ENCODE measurements at regions not wholly inside any gene's neighbourhood (a gene's known extent, or its start where the extent isn't known, plus 50 kb on each side); places are given as distances from the start of the nearest gene placed in this dataset.

DNA sequence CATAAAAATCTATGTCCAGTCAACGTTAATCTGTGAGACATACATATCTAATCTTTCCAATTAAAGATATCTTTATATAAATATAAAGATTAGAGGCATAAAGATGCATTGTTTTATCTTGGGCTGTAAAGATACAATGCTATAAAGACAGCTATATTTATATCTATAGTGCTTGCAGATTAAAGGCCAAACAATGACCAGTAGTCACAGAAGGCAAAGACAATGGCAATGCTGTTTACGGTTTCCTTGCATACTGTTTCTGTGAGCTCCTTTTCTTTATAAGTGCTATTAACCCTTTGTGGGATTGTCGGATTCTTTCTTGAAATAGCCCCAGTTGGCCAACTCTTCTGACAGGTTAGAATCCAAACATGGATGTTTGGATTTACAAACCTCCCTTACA, 85.5 kb upstream of the SALL1 start:
- TF ChIP-seq, protein P1, sequence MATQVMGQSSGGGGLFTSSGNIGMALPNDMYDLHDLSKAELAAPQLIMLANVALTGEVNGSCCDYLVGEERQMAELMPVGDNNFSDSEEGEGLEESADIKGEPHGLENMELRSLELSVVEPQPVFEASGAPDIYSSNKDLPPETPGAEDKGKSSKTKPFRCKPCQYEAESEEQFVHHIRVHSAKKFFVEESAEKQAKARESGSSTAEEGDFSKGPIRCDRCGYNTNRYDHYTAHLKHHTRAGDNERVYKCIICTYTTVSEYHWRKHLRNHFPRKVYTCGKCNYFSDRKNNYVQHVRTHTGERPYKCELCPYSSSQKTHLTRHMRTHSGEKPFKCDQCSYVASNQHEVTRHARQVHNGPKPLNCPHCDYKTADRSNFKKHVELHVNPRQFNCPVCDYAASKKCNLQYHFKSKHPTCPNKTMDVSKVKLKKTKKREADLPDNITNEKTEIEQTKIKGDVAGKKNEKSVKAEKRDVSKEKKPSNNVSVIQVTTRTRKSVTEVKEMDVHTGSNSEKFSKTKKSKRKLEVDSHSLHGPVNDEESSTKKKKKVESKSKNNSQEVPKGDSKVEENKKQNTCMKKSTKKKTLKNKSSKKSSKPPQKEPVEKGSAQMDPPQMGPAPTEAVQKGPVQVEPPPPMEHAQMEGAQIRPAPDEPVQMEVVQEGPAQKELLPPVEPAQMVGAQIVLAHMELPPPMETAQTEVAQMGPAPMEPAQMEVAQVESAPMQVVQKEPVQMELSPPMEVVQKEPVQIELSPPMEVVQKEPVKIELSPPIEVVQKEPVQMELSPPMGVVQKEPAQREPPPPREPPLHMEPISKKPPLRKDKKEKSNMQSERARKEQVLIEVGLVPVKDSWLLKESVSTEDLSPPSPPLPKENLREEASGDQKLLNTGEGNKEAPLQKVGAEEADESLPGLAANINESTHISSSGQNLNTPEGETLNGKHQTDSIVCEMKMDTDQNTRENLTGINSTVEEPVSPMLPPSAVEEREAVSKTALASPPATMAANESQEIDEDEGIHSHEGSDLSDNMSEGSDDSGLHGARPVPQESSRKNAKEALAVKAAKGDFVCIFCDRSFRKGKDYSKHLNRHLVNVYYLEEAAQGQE (IDR thresholded peaks at IDR 0.05; ENCODE audit: low read depth): no peak
- TF ChIP-seq, protein P2, sequence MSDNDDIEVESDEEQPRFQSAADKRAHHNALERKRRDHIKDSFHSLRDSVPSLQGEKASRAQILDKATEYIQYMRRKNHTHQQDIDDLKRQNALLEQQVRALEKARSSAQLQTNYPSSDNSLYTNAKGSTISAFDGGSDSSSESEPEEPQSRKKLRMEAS (IDR thresholded peaks at IDR 0.05): no peak

DNA sequence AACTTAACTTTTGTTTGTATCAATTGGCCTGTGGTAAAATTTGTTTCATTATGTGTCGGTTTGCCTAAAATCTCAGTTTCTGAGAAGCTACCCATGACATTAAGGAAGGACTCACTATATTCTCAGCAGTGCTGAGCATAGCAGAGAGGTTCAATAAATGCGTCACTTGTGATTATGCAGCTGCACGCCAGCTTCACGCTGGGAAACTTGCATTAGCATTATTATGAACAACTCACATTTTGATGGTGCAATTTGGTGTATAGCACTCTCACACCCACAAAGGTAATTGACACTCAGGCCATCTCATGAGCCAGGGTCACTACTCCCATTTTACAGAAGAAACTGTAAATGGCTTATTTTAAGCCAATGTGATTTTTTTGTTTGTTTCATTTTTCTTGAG, 80.6 kb upstream of the SALL1 start:
- no peak for TF ChIP-seq RAD21 (IDR thresholded peaks at IDR 0.05; ENCODE audit: low read depth)
- TF ChIP-seq CEBPB (IDR thresholded peaks at IDR 0.05): no peak
- TF ChIP-seq TEAD4 (IDR thresholded peaks at IDR 0.05): no peak
- TF ChIP-seq, protein P2 (IDR thresholded peaks at IDR 0.05): no peak
- no peak for TF ChIP-seq EGR1 (IDR thresholded peaks at IDR 0.05)
- TF ChIP-seq NFIC (IDR thresholded peaks at IDR 0.05): no peak
- no peak for TF ChIP-seq FOXM1 (IDR thresholded peaks at IDR 0.05; ENCODE audit: borderline replicate concordance, low read depth)
- TF ChIP-seq YY1 (IDR thresholded peaks at IDR 0.05; ENCODE audit: low read depth): no peak
- TF ChIP-seq CREB1 (IDR thresholded peaks at IDR 0.05; ENCODE audit: low read depth): no peak
- no peak for TF ChIP-seq ZBTB7A (IDR thresholded peaks at IDR 0.05; ENCODE audit: low read depth)
- no peak for TF ChIP-seq TAF1 (IDR thresholded peaks at IDR 0.05; ENCODE audit: low read depth)
- TF ChIP-seq EP300 (IDR thresholded peaks at IDR 0.05; ENCODE audit: borderline replicate concordance): no peak
- TF ChIP-seq, protein P1 (IDR thresholded peaks at IDR 0.05; ENCODE audit: low read depth): no peak
- no peak for TF ChIP-seq TCF12 (IDR thresholded peaks at IDR 0.05; ENCODE audit: low read depth)
- TF ChIP-seq, protein P3, sequence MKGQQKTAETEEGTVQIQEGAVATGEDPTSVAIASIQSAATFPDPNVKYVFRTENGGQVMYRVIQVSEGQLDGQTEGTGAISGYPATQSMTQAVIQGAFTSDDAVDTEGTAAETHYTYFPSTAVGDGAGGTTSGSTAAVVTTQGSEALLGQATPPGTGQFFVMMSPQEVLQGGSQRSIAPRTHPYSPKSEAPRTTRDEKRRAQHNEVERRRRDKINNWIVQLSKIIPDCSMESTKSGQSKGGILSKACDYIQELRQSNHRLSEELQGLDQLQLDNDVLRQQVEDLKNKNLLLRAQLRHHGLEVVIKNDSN (IDR thresholded peaks at IDR 0.05): no peak

GRCh38 chr16:51228097-51228659, 77.1 kb upstream of the SALL1 start:
- TF ChIP-seq TAF1 (IDR thresholded peaks at IDR 0.05; ENCODE audit: low read depth): no peak
- TF ChIP-seq TCF12 (IDR thresholded peaks at IDR 0.05; ENCODE audit: low read depth): no peak
- no peak for TF ChIP-seq ZBTB7A (IDR thresholded peaks at IDR 0.05; ENCODE audit: low read depth)
- TF ChIP-seq YY1 (IDR thresholded peaks at IDR 0.05; ENCODE audit: low read depth): no peak
- no peak for TF ChIP-seq CREB1 (IDR thresholded peaks at IDR 0.05; ENCODE audit: low read depth)
- no peak for TF ChIP-seq EP300 (IDR thresholded peaks at IDR 0.05; ENCODE audit: borderline replicate concordance)
- no peak for TF ChIP-seq FOXM1 (IDR thresholded peaks at IDR 0.05; ENCODE audit: borderline replicate concordance, low read depth)
- TF ChIP-seq CEBPB (IDR thresholded peaks at IDR 0.05): no peak
- no peak for TF ChIP-seq NFIC (IDR thresholded peaks at IDR 0.05)
- TF ChIP-seq, protein P1 (IDR thresholded peaks at IDR 0.05; ENCODE audit: low read depth): no peak
- TF ChIP-seq EGR1 (IDR thresholded peaks at IDR 0.05): no peak
- TF ChIP-seq TEAD4 (IDR thresholded peaks at IDR 0.05): no peak
- no peak for TF ChIP-seq RAD21 (IDR thresholded peaks at IDR 0.05; ENCODE audit: low read depth)
- TF ChIP-seq, protein P3 (IDR thresholded peaks at IDR 0.05): no peak
- TF ChIP-seq, protein P2 (IDR thresholded peaks at IDR 0.05): no peak

- no peak for TF ChIP-seq CREB1 (IDR thresholded peaks at IDR 0.05; ENCODE audit: low read depth)
- no peak for TF ChIP-seq FOXM1 (IDR thresholded peaks at IDR 0.05; ENCODE audit: borderline replicate concordance, low read depth)
- no peak for TF ChIP-seq ZBTB7A (IDR thresholded peaks at IDR 0.05; ENCODE audit: low read depth)
- TF ChIP-seq, protein P1 (IDR thresholded peaks at IDR 0.05; ENCODE audit: low read depth): no peak
- TF ChIP-seq RAD21 (IDR thresholded peaks at IDR 0.05; ENCODE audit: low read depth): no peak
- TF ChIP-seq EP300 (IDR thresholded peaks at IDR 0.05; ENCODE audit: borderline replicate concordance): no peak
- TF ChIP-seq NFIC (IDR thresholded peaks at IDR 0.05): no peak
- no peak for TF ChIP-seq TEAD4 (IDR thresholded peaks at IDR 0.05)
These were observed 74.8 kb upstream of the SALL1 start for GRCh38 chr16:51225878-51226277.
